Suprapubic skin (tissue), 4 donors: ENCODE measurements at regions not wholly inside any gene's neighbourhood (a gene's known extent, or its start where the extent isn't known, plus 50 kb on each side); places are given as distances from the start of the nearest gene placed in this dataset.

ENCODE experiments used
- DNase-seq, 2 donors: peaks; one replicate each; pipeline ENCODE4 v3.0.0-alpha.2; 2019; ENCODE audit warnings: low spot score in 2 of 2
- H3K27ac ChIP-seq: fragments of 200-600 bp; sonication (generic); one replicate; pipeline ENCODE4 v1.5.1; 2019
- H3K27me3 ChIP-seq: fragments of 200-600 bp; sonication (generic); one replicate; pipeline ENCODE4 v1.5.1; 2019
- H3K36me3 ChIP-seq: fragments of 200-600 bp; sonication (generic); one replicate; pipeline ENCODE4 v1.5.1; 2019
- H3K4me1 ChIP-seq: fragments of 200-600 bp; sonication (generic); one replicate; pipeline ENCODE4 v1.5.1; 2019
- H3K4me3 ChIP-seq: fragments of 200-600 bp; sonication (generic); one replicate; pipeline ENCODE4 v1.5.1; 2019; ENCODE audit warnings: mild to moderate bottlenecking
- H3K9me3 ChIP-seq: fragments of 200-600 bp; sonication (generic); one replicate; pipeline ENCODE4 v1.5.1; 2019
- CTCF ChIP-seq, 2 donors: fragments of 200-600 bp in 1 of 2; fragments of 450-650 bp in 1 of 2; sonication (generic) in 1 of 2; IDR thresholded peaks; one replicate each; pipeline ENCODE4 v1.5.1; 2016 to 2019; ENCODE audit warnings: antibody characterized with exemption in 2 of 2, mild to moderate bottlenecking in 1 of 2, moderate library complexity in 1 of 2
- EP300 ChIP-seq: sonication (generic); formaldehyde crosslinking; IDR thresholded peaks from one replicate; pipeline ENCODE4 v1.6.1; 2017; ENCODE audit warnings: antibody characterized with exemption
- POLR2A ChIP-seq, 2 donors: fragments of 450-650 bp; IDR thresholded peaks; one replicate each; pipeline ENCODE4 v1.6.1; 2017; ENCODE audit warnings: antibody characterized with exemption in 2 of 2, mild to moderate bottlenecking in 2 of 2, moderate library complexity in 2 of 2
- POLR2AphosphoS5 ChIP-seq, 3 donors: sonication (generic); formaldehyde crosslinking; IDR thresholded peaks; one replicate each; pipeline ENCODE4 v1.6.1; 2017; ENCODE audit warnings: antibody characterized with exemption in 3 of 3
- WGBS: methylation state at CpG from one replicate; pipeline ENCODE4 v1.1.5; 2018; 5-methylcytosine and 5-hydroxymethylcytosine counted together

GRCh38 chr3:43793648-43794372 lies 103.1 kb downstream of the ABHD5 start:
- Histone ChIP-seq H3K4me3 (no peak overlapping the region), H3K9me3 (no peaks in the 10 kb centered on the region), H3K36me3 (no peaks in the 10 kb centered on the region), H3K27ac (no peak overlapping the region), H3K27me3 (no peaks in the 10 kb centered on the region), H3K4me1 (no peaks in the 10 kb centered on the region)
- 84% methylated on average over 9 of the region's 9 CpGs for WGBS
- no peak for TF ChIP-seq CTCF (IDR thresholded peaks at IDR 0.05)
- TF ChIP-seq POLR2AphosphoS5 (IDR thresholded peaks at IDR 0.05), result no peak
- TF ChIP-seq EP300, result no peak
- no peak for TF ChIP-seq POLR2A (IDR thresholded peaks at IDR 0.05)
- DNase-seq, result no peak

- H3K27me3 ChIP-seq, result no peaks in the 10 kb centered on the region
- H3K4me3 ChIP-seq, result no peak overlapping the region
- no peak overlapping the region for H3K27ac ChIP-seq
- DNase-seq, result no peak
- WGBS, result 83% methylated on average over 1 of the region's 1 CpG
- no peaks in the 10 kb centered on the region for H3K9me3 ChIP-seq
- no peaks in the 10 kb centered on the region for H3K4me1 ChIP-seq
- TF ChIP-seq EP300 (no peak), CTCF (IDR thresholded peaks at IDR 0.05) (no peak), POLR2A (IDR thresholded peaks at IDR 0.05) (no peak), POLR2AphosphoS5 (IDR thresholded peaks at IDR 0.05) (no peak)
- H3K36me3 ChIP-seq, result no peaks in the 10 kb centered on the region
Observed at GRCh38 chr3:43794776-43795175, 104.0 kb downstream of the ABHD5 start.

GRCh38 chr3:43795491-43795890 lies 104.8 kb downstream of the ABHD5 start:
- TF ChIP-seq POLR2A (IDR thresholded peaks at IDR 0.05) (no peak), CTCF (IDR thresholded peaks at IDR 0.05) (no peak)
- Histone ChIP-seq H3K27ac (no peak overlapping the region), H3K36me3 (no peaks in the 10 kb centered on the region), H3K9me3 (no peaks in the 10 kb centered on the region), H3K4me1 (no peaks in the 10 kb centered on the region), H3K27me3 (no peaks in the 10 kb centered on the region), H3K4me3 (no peak overlapping the region)
- DNase-seq, result no peak
- 77% methylated on average over 3 of the region's 3 CpGs for WGBS

GRCh38 chr3:43796041-43796596 lies 105.4 kb downstream of the ABHD5 start:
- H3K27ac ChIP-seq, result no peak overlapping the region
- no peaks in the 10 kb centered on the region for H3K36me3 ChIP-seq
- no peaks in the 10 kb centered on the region for H3K27me3 ChIP-seq
- DNase-seq, result no peak
- TF ChIP-seq POLR2AphosphoS5 (IDR thresholded peaks at IDR 0.05) (no peak), POLR2A (IDR thresholded peaks at IDR 0.05) (no peak), CTCF (IDR thresholded peaks at IDR 0.05) (no peak), EP300 (no peak)
- no peak overlapping the region for H3K4me3 ChIP-seq
- H3K4me1 ChIP-seq, result no peaks in the 10 kb centered on the region
- 86% methylated on average over 7 of the region's 7 CpGs for whole genome bisulfite sequencing
- no peaks in the 10 kb centered on the region for H3K9me3 ChIP-seq

- no peaks in the 10 kb centered on the region for H3K36me3 ChIP-seq
- H3K27me3 ChIP-seq, result no peaks in the 10 kb centered on the region
- TF ChIP-seq EP300 (no peak), POLR2A (IDR thresholded peaks at IDR 0.05) (no peak), POLR2AphosphoS5 (IDR thresholded peaks at IDR 0.05) (no peak), CTCF (IDR thresholded peaks at IDR 0.05) (no peak)
- no peak overlapping the region for H3K4me3 ChIP-seq
- no peak for DNase-seq
- 84% methylated on average over 5 of the region's 5 CpGs for WGBS
- H3K9me3 ChIP-seq, result no peaks in the 10 kb centered on the region
- no peaks in the 10 kb centered on the region for H3K4me1 ChIP-seq
- H3K27ac ChIP-seq, result no peak overlapping the region
Observed at GRCh38 chr3:43797794-43798193, 107.1 kb downstream of the ABHD5 start.
